HG03097 (cell line): ENCODE measurements at regions not wholly inside any gene's neighbourhood (a gene's known extent, or its start where the extent isn't known, plus 50 kb on each side); places are given as distances from the start of the nearest gene placed in this dataset.
A peak's percentile ranks its signal among the peaks of the same experiment; 100 is the strongest.
"Not testable (repeated sequence)": the region's sequence is repeated elsewhere in the genome, so short reads cannot be mapped to it uniquely, and the experiment has no call there.

ENCODE experiments used
- ATAC-seq: cut with Tn5 transposase; IDR thresholded peaks from one replicate; pipeline ENCODE4 v1.9.1; 2021; ENCODE audit not compliant: unreplicated experiment, low FRiP score

- ATAC-seq, result no peak
Observed at GRCh38 chr4:132076829-132077228, 1072.3 kb upstream of the PCDH10 start.

- no peak for ATAC-seq
Observed at GRCh38 chr4:132085105-132085504, 1064.0 kb upstream of the PCDH10 start.

DNA sequence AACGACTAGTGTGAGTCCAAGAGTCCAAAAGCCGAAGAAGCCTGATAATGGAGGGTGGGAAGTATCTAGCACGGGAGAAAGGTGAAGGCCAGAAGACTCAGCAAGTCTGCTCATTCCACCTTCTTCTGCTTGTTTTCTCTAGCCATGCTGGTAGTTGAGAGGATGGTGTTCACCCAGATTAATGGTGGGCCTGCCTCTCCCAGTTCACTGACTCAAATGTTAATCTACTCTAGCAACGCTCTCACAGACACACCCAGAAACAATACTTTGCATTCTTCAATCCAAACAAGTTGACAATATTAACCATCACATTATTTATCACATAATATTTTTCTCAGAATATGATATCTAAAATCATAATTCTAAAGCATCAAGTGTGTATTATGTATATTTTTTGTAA, 1055.1 kb upstream of the PCDH10 start:
- ATAC-seq, result no peak

DNA sequence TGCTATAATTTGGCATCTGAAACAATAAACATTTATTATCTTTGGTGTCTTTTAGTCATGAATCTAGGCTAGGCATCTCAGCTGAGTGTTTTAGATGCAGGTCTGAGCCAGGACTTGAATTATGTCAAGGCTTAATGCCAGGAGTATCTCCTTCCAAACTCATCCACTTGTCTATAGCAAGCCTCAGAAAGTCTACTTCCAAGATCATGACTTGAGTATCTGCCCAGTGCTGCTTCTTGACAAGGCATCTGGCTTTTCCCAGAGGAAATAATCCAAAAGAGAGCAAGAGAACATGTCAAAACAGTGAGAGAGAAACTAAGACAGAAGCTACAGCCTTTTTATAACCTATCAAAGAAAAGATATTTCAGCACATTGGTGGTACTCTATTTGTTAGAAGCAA, 1052.1 kb upstream of the PCDH10 start:
- no peak for ATAC-seq

DNA sequence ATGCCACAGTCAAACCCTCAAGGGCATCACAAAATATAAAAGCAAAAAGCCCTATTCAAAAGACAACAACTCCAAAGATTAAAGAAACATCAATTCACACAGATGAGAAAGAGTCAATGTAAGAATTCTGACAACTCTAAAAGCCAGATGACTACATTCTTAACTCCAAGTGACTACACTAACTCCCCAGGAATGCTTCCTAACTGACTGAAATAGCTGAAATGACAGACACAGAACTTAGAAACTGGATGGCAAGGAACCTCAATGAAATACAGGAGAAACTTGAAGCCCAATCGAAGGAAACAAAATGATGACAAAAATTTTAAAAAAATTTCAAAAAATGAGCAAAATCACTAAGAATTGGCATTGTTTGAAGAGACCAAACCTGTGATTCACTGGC, 1047.6 kb upstream of the PCDH10 start:
- no peak for ATAC-seq

DNA sequence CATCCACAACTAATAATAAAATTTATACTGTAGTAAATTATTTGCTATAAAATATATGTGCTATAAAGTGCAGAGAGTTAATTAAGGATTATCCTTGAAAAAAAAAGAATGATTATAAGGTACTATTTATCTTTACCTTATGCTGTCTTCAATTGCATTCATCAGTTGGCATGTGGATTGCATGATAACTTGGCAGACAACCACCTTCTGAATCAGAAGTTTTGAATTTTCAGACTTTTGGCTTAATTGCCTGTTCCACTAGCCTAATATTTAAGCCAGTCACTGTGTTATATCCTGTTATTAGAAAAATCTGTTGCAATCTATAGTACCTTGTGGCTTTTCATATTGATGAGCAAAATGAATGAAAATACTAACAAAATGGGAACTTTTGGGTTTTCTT, 1040.3 kb upstream of the PCDH10 start:
- no peak for ATAC-seq

- no peak for ATAC-seq
Observed at GRCh38 chr4:132114885-132115284, 1034.2 kb upstream of the PCDH10 start.

DNA sequence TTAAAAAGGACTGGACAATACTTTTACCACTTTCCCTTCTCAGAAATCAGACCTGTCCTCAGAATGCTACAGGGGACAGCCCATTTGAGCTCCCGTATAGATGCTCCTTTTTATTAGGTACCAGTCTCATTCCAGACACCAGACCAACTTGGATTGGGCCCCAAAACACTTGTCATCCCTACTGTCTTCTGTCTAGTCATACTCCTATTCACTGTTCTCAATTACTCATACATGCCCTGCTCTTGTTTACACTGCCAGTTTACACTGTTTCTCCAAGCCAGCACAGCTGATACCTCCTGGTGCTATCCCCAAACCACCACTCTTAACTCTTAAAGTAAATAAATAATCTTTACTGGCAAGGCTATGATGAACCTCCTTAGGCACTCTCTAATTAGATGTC, 1026.4 kb upstream of the PCDH10 start:
- not testable (repeated sequence) for ATAC-seq

GRCh38 chr4:132123870-132124623, 1025.0 kb upstream of the PCDH10 start:
- ATAC-seq, result peak; percentile 69

- peak; percentile 29 for ATAC-seq
Observed at GRCh38 chr4:132124624-132124974, 1024.5 kb upstream of the PCDH10 start.

- no peak for ATAC-seq
Observed at GRCh38 chr4:132125131-132125530, 1024.0 kb upstream of the PCDH10 start.

DNA sequence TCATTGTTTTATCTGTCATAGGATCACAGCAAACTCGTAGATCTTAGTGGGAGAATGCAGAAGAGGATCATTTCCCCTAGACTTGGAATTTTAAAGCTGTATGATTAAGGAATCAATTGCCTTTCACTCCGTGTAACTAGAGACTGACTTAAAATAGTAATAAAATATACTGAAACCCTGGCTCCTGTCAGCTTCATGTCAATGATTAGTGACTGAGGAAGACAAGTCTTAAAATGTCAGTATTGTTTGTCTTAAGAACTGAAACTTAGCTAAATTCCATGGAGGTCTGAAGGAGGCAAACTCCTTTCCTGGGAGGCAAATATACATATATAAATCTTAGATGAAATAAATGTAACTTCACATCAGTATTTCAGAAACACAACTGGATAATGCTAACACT, 1016.7 kb upstream of the PCDH10 start:
- no peak for ATAC-seq

- no peak for ATAC-seq
Observed at GRCh38 chr4:132169660-132170059, 979.4 kb upstream of the PCDH10 start.

- no peak for ATAC-seq
Observed at GRCh38 chr4:132180020-132180427, 969.1 kb upstream of the PCDH10 start.

- no peak for ATAC-seq
Observed at GRCh38 chr4:132195176-132195575, 953.9 kb upstream of the PCDH10 start.

DNA sequence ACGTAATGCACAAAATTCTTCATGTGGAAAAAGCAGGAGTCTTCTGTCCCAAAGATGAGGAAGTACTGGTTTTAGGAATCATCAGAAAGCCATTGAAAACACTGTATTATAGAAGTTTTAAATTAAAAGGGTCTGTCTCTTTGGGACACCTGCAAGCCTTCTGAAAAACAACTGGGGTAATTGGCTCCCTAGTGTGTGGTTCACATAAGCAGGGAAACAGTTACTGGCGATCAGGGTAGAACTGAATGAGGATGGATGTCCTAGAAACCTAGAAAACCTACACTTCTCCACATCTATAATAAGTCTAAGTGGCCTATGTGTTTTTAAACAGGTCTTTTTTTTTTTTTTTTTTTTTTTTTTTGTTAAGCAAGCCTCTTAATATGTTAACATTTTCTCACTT, 945.5 kb upstream of the PCDH10 start:
- no peak for ATAC-seq

DNA sequence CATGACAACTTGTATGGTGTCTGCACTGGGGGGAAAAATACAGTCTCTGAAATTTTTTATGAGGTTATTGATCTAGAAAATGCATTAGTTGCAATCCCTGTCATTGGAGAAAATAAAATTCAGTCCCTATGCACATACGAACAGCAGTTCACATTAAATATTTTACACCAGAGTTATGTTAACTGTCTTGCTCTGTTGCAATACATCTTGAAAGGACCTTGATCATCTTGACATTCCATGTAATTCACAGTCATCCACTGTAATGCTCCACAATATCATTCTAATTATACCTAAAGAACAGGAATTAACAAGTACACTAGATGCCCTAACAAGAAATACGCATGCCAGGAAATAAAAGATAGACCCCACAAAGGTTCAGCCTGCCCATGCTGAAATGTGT, 934.6 kb upstream of the PCDH10 start:
- no peak for ATAC-seq

DNA sequence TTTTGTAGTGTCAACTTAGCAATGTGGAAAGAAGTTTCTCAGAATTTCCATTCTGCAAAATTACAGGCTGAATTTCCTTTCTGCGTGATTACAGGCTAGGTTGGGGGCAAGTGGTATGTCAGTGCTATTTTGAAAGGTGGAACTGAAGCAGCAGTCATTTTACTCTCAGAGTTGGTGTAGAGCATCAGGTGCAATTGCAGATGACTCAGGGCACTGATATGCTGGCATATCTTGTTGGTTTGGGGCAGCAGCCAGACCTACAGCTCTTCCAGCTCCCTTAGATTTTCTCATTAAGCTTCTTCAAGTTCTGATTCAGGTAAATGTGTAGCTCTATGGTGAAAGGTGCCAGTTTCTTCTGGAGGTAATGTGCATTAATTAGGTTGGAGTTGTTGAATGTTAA, 930.7 kb upstream of the PCDH10 start:
- no peak for ATAC-seq

DNA sequence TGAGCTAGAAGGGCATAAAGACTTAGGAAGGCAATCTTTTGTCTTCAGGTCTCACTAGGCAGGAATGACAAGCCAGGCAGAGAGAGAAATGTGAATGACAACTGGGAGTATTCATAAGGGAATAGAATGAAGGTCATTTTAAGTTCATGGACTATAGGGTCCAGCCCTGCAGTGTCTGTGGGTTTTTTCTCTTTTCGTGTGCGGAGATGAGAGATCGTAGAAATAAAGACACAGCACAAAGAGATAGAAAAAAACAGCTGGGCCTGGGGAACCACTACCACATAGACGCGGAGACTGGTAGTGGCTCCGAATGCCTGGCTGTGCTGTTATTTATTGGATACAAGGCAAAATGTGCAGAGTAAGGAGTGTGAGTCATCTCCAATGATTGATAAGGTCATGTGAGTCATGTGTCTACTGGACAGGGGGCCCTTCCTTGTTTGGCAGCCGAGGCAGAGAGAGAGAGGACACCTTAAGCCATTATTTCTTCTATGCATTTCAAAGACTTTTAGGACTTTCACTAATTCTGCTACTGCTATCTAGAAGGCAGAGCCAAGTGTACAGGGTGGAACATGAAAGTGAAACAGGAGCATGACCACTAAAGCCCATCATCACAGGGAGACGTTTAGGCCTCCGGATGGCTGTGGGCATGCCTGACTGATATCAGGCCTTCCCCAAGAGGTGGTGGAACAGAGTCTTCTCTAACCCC, 921.8 kb upstream of the PCDH10 start:
- ATAC-seq, result no peak

DNA sequence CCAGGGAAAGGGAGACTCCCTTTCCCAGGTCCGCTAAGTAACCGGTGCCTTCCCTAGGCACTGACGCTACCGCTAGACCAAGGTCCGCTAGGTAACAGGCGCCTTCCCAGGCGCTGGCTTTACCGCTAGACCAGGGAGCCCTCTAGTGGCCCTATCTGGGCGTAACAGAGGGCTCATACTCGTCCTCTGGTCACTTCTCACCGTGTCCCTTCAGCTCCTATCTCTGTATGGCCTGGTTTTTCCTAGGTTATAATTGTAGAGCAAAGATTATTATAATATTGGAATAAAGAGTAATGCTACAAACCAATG, 921.3 kb upstream of the PCDH10 start:
- not testable (repeated sequence) for ATAC-seq

GRCh38 chr4:132228676-132229075, 920.4 kb upstream of the PCDH10 start:
- no peak for ATAC-seq

- ATAC-seq, result no peak
Observed at GRCh38 chr4:132230025-132230424, 919.1 kb upstream of the PCDH10 start.

- ATAC-seq, result no peak
Observed at GRCh38 chr4:132238697-132239096, 910.4 kb upstream of the PCDH10 start.
